Vagina (tissue), 2 donors: ENCODE measurements at regions not wholly inside any gene's neighbourhood (a gene's known extent, or its start where the extent isn't known, plus 50 kb on each side); places are given as distances from the start of the nearest gene placed in this dataset.

ENCODE experiments used
- CTCF ChIP-seq, 3 experiments: fragments of 450-650 bp in 2 of 3; fragments of 200-600 bp in 1 of 3; sonication (generic) in 1 of 3; IDR thresholded peaks; one replicate each; pipeline ENCODE4 v1.5.1; 2017 to 2019; ENCODE audit warnings: antibody characterized with exemption in 3 of 3, mild to moderate bottlenecking in 2 of 3, moderate library complexity in 2 of 3
- POLR2A ChIP-seq, 2 donors: fragments of 450-650 bp; IDR thresholded peaks; one replicate each; pipeline ENCODE4 v1.6.1; 2017; ENCODE audit warnings: antibody characterized with exemption in 2 of 2, mild to moderate bottlenecking in 2 of 2, moderate library complexity in 2 of 2
- POLR2AphosphoS5 ChIP-seq, 2 donors: sonication (generic); formaldehyde crosslinking; IDR thresholded peaks; one replicate each; pipeline ENCODE4 v1.9.0; 2017; ENCODE audit warnings: antibody characterized with exemption in 2 of 2, mild to moderate bottlenecking in 2 of 2, low read depth in 1 of 2; ENCODE audit not compliant: insufficient read depth in 1 of 2

DNA sequence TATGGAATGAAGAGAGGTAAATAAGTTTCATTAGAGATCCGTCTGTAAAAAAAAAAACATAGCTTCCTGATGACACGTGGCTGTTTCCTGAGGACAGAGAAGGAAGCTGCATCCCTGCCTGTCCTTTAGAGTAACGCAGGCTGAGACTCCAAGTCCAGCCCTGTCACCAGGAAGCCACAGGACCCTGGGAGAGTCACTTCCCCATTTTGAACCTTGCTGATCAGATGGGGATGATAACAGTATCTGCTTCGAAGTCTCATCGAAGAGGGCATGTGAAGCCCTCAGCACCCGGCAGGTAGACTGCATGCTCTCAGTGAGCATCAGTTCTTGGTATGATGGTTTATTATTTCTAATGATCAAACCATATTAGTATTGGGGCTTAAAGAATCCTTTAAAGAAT is 139.1 kb upstream of the KCNG1 start:
- no peak for TF ChIP-seq POLR2AphosphoS5 (IDR thresholded peaks at IDR 0.05; ENCODE audit: insufficient read depth in 1 of 2, low read depth in 1 of 2)
- no peak for TF ChIP-seq CTCF (IDR thresholded peaks at IDR 0.05)
- no peak for TF ChIP-seq POLR2A (IDR thresholded peaks at IDR 0.05)
